ENCODE measurements at regions not wholly inside any gene's neighbourhood (a gene's known extent, or its start where the extent isn't known, plus 50 kb on each side); places are given as distances from the start of the nearest gene placed in this dataset.
A peak's percentile ranks its signal among the peaks of the same experiment; 100 is the strongest.

GRCh38 chr10:62924344-62924748 lies 108.2 kb upstream of the EGR2 start:
- no peak for DNase-seq

GRCh38 chr10:62919776-62920175 lies 103.6 kb upstream of the EGR2 start:
- DNase-seq = no peak

DNA sequence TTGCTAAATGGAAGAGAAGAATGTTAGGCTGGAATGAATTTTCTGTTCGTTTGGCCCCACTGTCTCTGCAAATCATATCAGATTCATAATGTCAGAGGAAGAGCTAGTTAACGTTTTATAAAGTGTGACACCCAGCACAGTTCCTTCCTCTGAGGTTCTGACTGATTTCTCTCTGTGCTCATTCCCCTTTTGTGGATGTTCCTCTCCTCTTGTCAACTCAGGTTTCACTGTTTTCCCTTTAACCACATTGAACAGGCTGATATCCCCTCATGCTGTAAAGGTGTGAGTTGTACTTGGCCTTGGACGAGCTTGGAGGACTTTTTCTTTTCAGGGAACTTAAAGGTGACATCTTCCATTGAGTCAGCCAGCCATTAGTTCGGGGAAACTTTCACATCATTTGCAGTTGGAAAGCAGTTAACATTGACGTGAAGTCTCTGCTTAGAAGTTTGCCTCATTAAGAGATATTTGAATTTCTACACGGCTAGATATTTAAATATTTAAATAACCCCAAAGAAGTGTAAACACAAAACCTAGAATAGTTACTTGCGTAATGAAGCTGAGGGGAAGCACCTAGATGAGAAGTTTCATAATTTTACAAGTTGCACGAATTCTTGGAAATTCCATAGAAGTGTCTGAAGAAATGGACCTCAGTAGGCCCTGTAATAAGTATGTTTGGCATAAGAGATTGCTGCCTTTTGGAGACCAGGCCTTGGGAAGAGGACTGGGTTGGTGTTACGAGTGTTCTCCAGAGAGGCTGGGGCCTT lies 101.5 kb upstream of the EGR2 start:
- DNase-seq = no peak

DNA sequence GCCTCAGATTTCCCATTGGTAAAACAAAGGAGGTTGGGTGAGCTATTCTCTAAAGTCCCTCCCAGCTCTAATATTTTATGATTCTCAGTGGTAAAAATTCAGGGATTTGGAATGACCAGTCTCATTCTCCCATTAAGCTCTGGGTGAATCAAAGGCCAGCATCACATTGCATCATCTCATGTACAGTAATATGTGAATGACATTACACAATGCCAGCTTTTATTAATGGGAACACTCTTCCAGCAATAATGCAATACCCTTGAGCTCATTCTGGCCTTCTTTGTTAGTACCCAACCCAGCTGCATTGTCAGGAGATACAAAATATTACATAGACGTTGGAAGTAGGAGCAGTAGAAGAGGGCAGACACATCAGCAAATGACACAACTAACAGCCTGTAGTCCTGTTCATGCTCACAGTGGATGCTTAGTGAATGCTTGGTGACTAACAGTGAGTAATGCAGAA lies 100.0 kb upstream of the EGR2 start:
- no peak for DNase-seq

- no peak for DNase-seq
Measured at GRCh38 chr10:62915158-62915557, 99.0 kb upstream of the EGR2 start.

DNA sequence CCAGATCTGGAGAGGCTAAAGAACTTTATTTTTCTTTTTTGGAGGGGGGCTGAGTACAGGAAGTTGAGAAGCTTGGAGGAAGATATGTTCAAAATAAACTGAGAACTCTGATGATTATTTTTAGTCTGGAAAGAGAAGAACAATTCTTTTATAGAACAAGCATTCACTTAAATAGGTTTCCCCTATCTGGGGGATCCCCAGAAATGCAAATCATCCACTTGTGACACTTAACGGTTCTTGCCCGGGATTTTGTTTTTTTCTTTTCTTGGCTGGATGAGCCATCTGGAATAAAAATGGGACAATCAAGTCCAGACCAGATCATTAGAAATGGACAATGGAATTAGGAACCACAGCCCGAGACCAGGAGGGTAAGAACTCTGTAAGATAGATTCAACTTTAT lies 95.9 kb upstream of the EGR2 start:
- no peak for DNase-seq

DNA sequence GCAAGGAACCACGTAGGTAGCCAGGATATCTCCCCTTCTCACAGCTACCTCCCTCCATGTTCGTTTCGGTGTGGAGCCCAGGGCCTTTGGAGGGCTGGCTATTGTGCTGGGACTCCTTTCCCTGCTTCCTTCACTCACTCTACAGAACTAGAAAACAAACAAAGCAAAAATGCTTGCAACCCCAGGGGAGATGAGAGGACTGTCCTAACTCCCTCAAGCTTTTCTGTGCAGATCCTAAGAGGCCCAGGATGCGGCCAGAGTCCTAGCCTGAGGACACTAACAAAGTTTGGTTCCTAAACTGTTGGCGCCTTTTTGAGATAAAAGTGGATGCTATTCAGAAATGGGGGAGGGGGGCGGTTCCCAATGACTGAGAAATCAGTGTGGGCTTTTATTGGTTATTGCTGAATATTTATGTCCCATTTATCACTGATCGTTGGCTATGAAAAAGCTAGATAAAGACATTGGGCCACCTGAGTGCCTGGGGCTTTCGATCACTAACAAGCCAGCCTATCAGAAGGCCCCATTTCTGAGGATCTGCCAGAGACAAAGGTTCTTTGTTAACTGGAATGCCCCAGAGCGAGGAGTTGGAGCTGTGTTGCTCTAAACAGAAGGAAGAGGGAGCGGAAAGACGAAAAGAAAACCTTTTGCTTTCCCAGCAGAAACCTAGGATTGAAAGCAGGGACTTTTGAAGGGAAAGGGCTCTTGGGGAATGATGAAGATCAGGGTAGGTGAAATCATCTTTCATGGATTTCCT lies 95.2 kb upstream of the EGR2 start:
- no peak for DNase-seq

DNA sequence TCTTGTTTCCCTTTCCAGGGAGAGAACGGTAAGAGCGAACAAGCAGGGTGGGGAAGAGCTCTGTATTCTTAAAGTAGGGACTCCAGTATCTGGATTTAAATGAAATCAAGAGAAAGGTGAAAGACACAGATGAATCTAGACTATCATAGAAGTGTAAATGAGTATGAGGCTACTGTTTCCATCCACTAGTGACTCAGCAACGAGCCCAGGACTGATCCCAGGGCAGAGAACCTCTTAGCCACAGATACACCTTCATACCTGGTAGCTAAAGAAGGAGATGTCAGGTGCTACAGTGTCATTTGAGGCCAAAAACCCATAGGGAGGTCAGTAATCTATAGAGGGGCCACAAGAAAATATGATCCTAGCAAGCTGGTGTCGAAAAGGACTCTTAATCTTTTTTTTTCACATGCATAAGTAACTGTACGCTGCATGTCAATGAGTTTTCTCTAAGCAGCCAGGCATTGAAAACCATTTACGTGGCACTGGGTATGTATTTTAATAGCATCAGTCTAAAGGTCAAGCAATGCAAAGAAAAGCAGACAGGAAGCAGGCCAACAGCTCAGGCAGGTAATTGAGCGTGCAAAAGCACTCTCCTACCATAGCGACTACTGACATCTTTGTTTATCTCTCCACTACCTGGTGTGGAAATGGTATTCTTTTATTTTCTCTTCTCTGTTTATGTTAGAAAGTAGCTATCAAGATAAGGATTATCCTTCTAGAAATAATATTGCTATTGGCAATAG lies 91.5 kb upstream of the EGR2 start:
- no peak for DNase-seq

- DNase-seq = no peak
Measured at GRCh38 chr10:62904281-62904875, 88.2 kb upstream of the EGR2 start.

GRCh38 chr10:62903828-62904227 lies 87.7 kb upstream of the EGR2 start:
- DNase-seq = no peak

DNA sequence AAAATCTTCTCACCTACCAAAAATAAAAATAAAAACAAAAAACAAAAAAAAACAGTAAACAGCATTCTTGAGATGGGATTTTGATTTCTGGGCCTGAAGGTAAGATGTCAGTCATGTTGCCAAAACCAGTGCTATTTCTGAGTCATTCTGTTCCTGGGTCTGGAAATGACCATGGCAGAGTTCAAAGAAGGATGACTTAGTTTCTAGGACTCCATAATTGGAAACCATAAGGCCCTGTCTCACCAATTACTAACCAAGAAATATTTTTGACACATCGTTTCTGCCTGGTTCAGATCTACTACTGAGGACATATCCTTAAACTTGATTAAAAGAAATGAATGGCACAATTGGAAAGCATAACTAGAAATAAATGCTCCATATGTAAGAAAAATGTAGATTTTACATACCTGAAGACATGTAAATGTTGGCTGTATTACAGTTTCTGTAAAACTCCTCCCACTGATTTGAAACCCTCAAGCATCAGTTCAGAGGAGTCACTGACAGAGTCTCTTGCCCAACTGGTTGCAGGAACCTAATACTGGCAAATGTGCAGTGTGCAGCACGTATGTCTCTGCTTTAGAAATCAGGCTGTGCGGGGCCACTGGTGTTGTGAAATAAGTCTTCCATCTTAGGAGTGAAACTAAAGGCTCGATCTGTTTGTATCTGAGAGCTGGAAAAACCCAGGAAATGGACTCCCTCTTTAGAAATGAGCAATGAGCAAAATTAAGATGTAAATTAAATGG lies 84.8 kb upstream of the EGR2 start:
- DNase-seq = no peak

DNA sequence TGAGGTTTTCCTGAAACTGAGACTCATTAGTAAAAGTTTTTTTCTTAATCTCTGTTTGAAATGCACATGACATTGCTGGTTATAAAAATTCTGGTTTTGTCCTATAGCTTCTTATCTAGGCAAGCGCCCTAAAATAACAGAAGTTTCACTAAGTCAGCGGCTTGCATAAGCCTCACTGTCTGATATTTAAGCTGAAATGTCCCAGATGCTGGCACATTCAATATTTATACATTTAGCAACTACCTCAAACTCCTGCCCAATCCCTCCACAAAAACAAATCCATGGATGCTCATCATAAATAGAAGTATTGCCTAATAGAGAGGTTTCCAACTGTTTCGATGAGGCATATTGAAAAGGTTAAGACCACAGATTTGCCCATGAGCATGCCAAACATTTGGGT lies 83.1 kb upstream of the EGR2 start:
- no peak for DNase-seq

GRCh38 chr10:62895063-62895462 lies 78.9 kb upstream of the EGR2 start:
- no peak for DNase-seq

- no peak for DNase-seq
Measured at GRCh38 chr10:62894156-62894555, 78.0 kb upstream of the EGR2 start.

GRCh38 chr10:62893036-62893435 lies 76.9 kb upstream of the EGR2 start:
- no peak for DNase-seq

- DNase-seq = no peak
Measured at GRCh38 chr10:62890395-62890794, 74.2 kb upstream of the EGR2 start.

DNA sequence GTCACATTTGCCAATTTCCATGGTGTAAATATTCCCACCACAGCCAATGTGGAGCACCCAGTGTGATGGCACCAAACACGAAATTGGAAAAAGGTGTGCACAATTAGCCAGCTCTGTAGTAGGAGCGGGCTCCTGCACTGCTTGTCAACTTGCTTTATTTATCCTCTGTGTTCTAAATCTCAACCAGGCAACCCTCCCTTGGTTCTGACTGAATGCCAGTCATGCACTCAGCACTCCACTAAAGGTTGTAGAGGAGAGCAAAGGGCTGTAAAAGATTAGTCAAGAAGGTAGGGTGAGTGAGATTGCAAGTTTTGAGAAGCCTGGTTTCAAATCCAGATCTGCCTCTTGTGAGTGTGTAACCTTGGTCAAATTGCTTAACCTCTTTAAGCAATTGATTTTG lies 71.5 kb upstream of the EGR2 start:
- DNase-seq = no peak

DNA sequence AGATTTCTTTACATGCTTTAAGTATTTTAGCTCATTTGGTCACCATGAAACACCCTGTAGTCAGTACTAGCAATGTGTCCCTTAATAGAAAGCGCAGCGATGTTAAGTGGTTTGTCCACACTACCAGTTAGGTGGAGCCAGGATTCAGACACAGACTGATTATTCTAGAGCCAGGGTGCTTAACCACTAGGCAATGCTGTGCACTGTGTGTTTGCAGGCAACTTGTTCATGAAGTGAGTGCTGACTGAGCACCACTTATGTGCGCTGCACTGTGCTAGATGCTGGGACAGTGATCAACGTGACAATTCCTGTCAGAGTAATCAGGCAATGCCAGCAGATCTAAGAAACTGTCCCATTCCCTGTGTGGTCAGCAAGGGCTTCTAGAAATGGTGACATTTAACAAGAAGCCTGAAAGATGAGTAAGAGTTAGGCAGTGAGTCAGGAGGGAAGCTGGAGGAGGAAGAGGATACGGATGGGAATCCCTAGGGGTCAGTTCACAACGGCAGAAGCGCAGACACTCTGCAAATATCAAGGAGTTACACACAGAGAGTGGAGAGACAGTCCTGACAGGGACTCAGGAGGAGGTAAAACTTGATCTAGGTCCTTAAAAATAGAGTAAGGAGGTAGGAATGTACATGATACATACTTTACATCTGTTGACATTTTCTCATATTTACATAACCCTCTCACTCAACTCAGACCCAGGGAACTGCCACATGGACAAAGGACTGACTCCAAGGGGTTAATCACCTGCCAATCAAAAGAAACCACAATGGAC lies 69.7 kb upstream of the EGR2 start:
- no peak for DNase-seq

GRCh38 chr10:62880162-62880561 lies 64.0 kb upstream of the EGR2 start:
- DNase-seq = no peak

GRCh38 chr10:62873866-62874265 lies 57.7 kb upstream of the EGR2 start:
- no peak for DNase-seq

DNA sequence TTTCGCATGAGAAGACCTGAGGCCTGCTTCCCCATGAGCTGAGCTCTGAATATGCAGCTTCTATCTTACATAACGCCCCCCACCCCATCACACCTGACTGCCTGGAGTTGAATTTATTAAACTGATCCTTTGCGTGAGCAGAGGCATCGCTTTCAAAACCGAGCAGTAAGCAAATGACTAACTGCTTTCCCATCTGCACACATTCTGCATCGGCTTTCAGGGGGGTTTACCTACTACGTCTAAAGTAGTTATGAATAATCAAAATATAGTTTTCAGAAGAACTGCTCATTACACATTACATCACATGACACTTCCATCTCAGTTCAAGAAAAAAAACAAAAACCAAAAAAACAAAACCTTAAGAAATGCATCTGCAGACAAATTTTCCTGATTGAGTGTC lies 54.7 kb upstream of the EGR2 start:
- peak; percentile 29 to 47 for DNase-seq

DNA sequence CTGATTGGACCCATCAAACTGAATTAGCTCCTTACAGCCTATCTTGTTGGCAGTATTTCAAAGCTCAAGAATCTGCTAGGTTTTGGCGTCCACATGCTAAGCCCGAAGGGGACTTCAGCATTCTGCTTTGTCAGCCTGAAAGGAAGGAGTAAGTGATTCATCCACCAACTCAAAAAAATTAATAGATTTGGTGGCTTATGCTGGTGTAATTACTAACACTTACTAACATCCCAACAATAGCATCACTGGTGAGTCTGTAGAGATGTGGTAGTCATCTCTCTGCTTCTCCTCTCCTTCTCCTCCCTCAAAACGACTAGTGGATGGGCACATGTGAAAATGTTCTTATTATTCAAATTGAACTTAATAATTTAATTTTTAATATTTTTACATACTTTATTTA lies 53.8 kb upstream of the EGR2 start:
- no peak for DNase-seq

Measured in activated CD4-positive, alpha-beta T cell treated with anti-CD3 and anti-CD28 coated beads, Interleukin-2, amount 50 U/mL, for 48 hours (primary cell).